ENCODE measurements at regions not wholly inside any gene's neighbourhood (a gene's known extent, or its start where the extent isn't known, plus 50 kb on each side); places are given as distances from the start of the nearest gene placed in this dataset.

DNA sequence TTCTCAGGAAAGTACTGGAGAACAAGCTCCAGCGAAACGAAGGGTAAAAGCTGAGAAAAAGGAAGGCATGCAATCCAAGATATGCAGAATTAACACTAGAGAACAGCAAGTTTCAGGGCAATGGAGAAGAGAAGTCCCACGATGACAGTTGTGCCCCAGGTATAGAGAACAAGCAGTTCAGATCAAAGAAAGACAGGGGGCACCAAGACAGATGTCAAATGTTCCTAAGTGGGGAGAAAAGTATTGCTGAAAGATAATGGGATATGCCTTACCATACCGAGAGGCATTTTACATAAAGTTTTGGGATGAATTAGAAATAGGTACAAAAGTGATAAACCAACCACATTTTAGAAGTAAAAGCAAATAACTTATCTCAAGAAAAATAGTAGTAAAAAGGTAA lies 79.1 kb upstream of the UBE2E3 start:
- TF ChIP-seq, protein P1, sequence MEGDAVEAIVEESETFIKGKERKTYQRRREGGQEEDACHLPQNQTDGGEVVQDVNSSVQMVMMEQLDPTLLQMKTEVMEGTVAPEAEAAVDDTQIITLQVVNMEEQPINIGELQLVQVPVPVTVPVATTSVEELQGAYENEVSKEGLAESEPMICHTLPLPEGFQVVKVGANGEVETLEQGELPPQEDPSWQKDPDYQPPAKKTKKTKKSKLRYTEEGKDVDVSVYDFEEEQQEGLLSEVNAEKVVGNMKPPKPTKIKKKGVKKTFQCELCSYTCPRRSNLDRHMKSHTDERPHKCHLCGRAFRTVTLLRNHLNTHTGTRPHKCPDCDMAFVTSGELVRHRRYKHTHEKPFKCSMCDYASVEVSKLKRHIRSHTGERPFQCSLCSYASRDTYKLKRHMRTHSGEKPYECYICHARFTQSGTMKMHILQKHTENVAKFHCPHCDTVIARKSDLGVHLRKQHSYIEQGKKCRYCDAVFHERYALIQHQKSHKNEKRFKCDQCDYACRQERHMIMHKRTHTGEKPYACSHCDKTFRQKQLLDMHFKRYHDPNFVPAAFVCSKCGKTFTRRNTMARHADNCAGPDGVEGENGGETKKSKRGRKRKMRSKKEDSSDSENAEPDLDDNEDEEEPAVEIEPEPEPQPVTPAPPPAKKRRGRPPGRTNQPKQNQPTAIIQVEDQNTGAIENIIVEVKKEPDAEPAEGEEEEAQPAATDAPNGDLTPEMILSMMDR (conservative IDR thresholded peaks at IDR 0.05) = no peak
- no peak for TF ChIP-seq ZFX (IDR thresholded peaks at IDR 0.05)
- no peak overlapping the region for H3K27ac ChIP-seq

DNA sequence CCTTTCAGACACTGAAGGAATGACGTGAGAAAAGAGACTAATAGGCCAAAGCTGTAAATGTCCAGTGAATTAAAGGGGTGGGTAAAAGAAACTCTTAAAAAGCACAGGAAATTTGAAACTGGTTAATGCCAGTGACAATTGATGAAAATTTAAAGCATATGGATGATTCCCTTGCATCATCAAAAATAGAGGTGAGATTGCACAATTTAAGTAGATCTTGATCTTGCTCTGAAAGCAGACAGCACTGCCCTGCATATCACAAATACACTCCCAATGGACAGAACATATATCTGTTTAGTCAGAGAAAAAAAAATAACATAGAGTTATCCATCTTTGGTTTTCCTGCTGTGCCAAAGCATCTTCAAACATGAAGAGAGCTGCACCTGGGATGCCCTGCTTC lies 86.7 kb upstream of the UBE2E3 start:
- no peak overlapping the region for H3K27ac ChIP-seq
- no peak for TF ChIP-seq ZFX (IDR thresholded peaks at IDR 0.05)
- TF ChIP-seq, protein P1 (conservative IDR thresholded peaks at IDR 0.05) = no peak

DNA sequence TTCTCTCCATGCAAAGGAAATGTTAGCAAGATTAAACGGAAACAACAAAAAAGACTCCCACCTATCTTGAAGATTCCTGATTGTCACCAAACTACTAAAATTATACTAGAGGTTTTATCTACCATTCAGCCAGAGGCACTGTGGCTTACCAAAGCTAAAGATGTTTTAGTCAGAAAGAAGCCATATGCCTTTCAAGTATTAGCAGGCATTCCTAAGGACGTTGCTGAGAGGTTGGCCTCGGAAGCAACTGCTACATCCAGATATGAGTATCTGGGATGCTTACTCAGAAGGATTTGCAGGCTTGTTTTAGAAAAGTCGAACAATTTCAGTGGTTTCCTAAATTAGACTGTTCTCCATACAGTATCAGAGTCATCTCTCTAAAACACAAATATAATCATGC lies 88.3 kb upstream of the UBE2E3 start:
- H3K27ac ChIP-seq = no peak overlapping the region
- TF ChIP-seq ZFX (IDR thresholded peaks at IDR 0.05) = no peak
- TF ChIP-seq, protein P1 (conservative IDR thresholded peaks at IDR 0.05) = no peak

DNA sequence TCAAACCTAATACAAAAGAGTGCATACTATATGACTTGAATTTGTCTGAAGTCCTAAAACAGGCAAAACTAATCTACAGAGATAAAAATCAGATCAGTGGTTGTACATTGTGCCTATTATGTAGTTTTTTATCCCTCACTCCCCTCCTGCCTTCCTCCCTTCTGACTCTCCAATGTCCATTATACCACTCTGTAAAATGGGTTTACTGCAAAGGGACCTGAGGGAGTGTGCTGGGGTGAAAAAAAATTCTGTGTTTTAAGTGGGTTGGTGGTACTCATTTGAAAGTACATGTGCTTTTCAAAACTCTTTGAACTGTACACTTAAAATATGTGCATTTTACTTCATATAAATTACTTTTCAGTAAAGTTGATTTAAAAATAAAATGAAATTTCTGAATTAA lies 89.0 kb upstream of the UBE2E3 start:
- TF ChIP-seq, protein P1 (conservative IDR thresholded peaks at IDR 0.05) = no peak
- no peak for TF ChIP-seq ZFX (IDR thresholded peaks at IDR 0.05)
- no peak overlapping the region for H3K27ac ChIP-seq

DNA sequence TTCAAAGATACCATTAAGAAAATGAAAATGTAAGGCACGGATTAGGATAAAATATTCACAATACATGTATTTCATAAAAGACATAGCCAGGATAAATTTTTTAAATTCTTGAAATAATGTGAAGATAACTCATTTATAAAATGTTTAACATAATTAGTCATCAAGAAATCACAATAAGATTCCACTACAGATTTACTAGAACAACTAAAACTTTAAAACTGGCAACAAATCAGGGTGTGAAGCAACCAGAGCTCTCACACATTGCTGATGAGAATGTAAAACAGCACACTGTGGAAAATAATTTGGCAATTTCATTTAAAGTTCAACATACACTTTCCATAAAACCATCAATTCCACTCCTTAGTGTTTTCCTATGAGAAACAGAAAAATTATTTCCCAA lies 89.6 kb upstream of the UBE2E3 start:
- TF ChIP-seq, protein P1 (conservative IDR thresholded peaks at IDR 0.05) = no peak
- TF ChIP-seq ZFX (IDR thresholded peaks at IDR 0.05) = no peak
- H3K27ac ChIP-seq = no peak overlapping the region

DNA sequence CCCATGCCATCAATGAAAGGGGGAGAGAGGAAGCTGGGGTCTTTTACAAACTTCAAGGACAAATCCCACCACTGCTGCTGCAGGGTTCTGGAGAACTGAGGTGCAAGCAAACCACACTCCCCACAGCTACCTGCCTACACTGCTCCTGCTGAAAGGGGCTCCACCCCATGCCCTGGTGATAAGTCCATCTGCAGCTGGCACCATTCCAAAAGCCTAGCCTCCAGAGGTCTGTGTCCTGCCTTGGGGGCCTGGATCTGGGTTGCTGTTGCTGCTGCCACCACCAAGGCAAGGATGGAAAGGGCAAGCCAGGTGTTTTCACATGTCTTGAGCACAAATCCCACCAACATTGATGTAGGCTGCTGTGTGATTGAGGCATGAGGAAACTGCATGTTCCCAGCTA lies 97.4 kb upstream of the UBE2E3 start:
- H3K27ac ChIP-seq = no peak overlapping the region
- TF ChIP-seq ZFX (IDR thresholded peaks at IDR 0.05) = no peak
- TF ChIP-seq, protein P1 (conservative IDR thresholded peaks at IDR 0.05) = no peak

DNA sequence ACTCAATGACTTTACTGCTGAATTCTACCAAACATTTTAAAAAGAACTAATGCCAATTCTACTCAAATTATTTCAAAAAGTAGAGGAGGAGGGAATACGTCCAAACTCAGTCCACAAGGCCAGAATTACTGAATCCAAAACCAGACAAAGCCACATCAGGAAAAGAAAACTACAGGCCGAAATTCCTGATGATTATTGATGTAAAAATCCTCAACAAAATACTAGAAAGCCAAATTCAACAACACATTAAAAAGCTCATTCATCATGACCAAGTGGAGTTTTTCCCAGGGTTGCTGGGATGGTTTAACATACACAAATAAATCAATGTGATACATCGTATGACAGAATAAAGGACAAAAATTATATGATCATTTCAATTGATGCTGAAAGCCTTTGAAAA lies 103.9 kb upstream of the UBE2E3 start:
- H3K27ac ChIP-seq = no peak overlapping the region
- TF ChIP-seq, protein P1 (conservative IDR thresholded peaks at IDR 0.05) = no peak
- no peak for TF ChIP-seq ZFX (IDR thresholded peaks at IDR 0.05)

All from C4-2B (cell line).